CD14-positive monocyte (primary cell): ENCODE measurements at regions not wholly inside any gene's neighbourhood (a gene's known extent, or its start where the extent isn't known, plus 50 kb on each side); places are given as distances from the start of the nearest gene placed in this dataset.

Source experiments
- DNase-seq, 3 donors: peaks; one replicate each; pipeline ENCODE4 v3.0.0-alpha.2; 2011 to 2022
- H2AFZ ChIP-seq: 2 replicates; pipeline ENCODE4 v1.6.0; 2012; ENCODE audit warnings: mild to moderate bottlenecking, low read depth, low read length, inconsistent platforms; ENCODE audit not compliant: insufficient read depth, poor library complexity, severe bottlenecking
- H3K27ac ChIP-seq, 2 donors: 1 replicate in 1 of 2; 2 replicates in 1 of 2; pipeline ENCODE4 v1.5.1; 2012 to 2013; ENCODE audit warnings: low read length in 2 of 2, control low read depth in 1 of 2, inconsistent platforms in 1 of 2, low read depth in 1 of 2, mild to moderate bottlenecking in 1 of 2
- H3K27me3 ChIP-seq, 2 donors: one replicate each; pipeline versions ENCODE4 v1.6.0 to v1.6.1; 2011 to 2013; ENCODE audit warnings: low read length in 2 of 2; ENCODE audit not compliant: control insufficient read depth in 2 of 2, insufficient read depth in 2 of 2
- H3K36me3 ChIP-seq, 2 donors: replicated peaks in 1 of 2; 1 replicate in 1 of 2; 2 replicates in 1 of 2; pipeline versions ENCODE4 v1.5.1 to v1.6.1; 2012 to 2013; ENCODE audit warnings: low read length in 2 of 2, control low read depth in 1 of 2, inconsistent platforms in 1 of 2, mild to moderate bottlenecking in 1 of 2; ENCODE audit not compliant: insufficient read depth in 2 of 2, control insufficient read depth in 1 of 2
- H3K4me1 ChIP-seq, 2 donors: 1 replicate in 1 of 2; 2 replicates in 1 of 2; pipeline versions ENCODE4 v1.5.1 to v1.6.1; 2012 to 2013; ENCODE audit warnings: low read length in 2 of 2, control low read depth in 1 of 2, inconsistent platforms in 1 of 2, mild to moderate bottlenecking in 1 of 2, moderate library complexity in 1 of 2; ENCODE audit not compliant: insufficient read depth in 2 of 2, control insufficient read depth in 1 of 2
- H3K4me2 ChIP-seq: replicated peaks from 2 replicates; pipeline ENCODE3; 2012; ENCODE audit warnings: low read length, moderate library complexity, mild to moderate bottlenecking; ENCODE audit not compliant: poor library complexity, severe bottlenecking; ENCODE audit errors: extremely low read depth
- H3K4me3 ChIP-seq, 3 experiments: fragments of 200-600 bp in 1 of 3; sonication (generic) in 1 of 3; replicated peaks in 1 of 3; 1 replicate in 2 of 3; 2 replicates in 1 of 3; pipeline ENCODE4 v1.5.1; 2011 to 2013; ENCODE audit warnings: low read length in 3 of 3, mild to moderate bottlenecking in 3 of 3, control low read depth in 2 of 3, low read depth in 2 of 3, inconsistent platforms in 1 of 3, moderate library complexity in 1 of 3
- H3K79me2 ChIP-seq: 2 replicates; pipeline ENCODE4 v1.6.0; 2012; ENCODE audit warnings: mild to moderate bottlenecking, control low read depth, inconsistent platforms, low read length, moderate library complexity; ENCODE audit not compliant: insufficient read depth
- H3K9ac ChIP-seq: 2 replicates; pipeline ENCODE4 v1.6.0; 2017; ENCODE audit warnings: low read length, mild to moderate bottlenecking; ENCODE audit not compliant: insufficient read depth, poor library complexity, severe bottlenecking
- H3K9me3 ChIP-seq, 2 donors: replicated peaks in 1 of 2; 1 replicate in 1 of 2; 2 replicates in 1 of 2; pipeline versions ENCODE4 v1.5.1 to v1.6.1; 2012 to 2013; ENCODE audit warnings: low read length in 2 of 2, control low read depth in 1 of 2; ENCODE audit not compliant: control insufficient read depth in 1 of 2, insufficient read depth in 1 of 2
- H4K20me1 ChIP-seq: 2 replicates; pipeline ENCODE4 v1.6.0; 2012; ENCODE audit warnings: mild to moderate bottlenecking, low read length, control low read depth, moderate library complexity; ENCODE audit not compliant: insufficient read depth
- H3K27ac Mint-ChIP-seq, 7 donors: one replicate each; pipeline ENCODE4 v1.8.0; 2020; ENCODE audit warnings: mild to moderate bottlenecking in 7 of 7, mixed read lengths in 7 of 7, moderate library complexity in 6 of 7, inconsistent platforms in 2 of 7
- H3K27me3 Mint-ChIP-seq, 3 donors: one replicate each; pipeline ENCODE4 v1.8.0; 2021 to 2022; ENCODE audit warnings: low read depth in 3 of 3, mild to moderate bottlenecking in 3 of 3, mixed read lengths in 3 of 3, moderate library complexity in 3 of 3, inconsistent platforms in 1 of 3
- H3K36me3 Mint-ChIP-seq, 2 donors: one replicate each; pipeline ENCODE4 v1.8.0; 2020; ENCODE audit warnings: mixed read lengths in 2 of 2, inconsistent platforms in 1 of 2, mild to moderate bottlenecking in 1 of 2
- H3K4me1 Mint-ChIP-seq: one replicate; pipeline ENCODE4 v1.8.0; 2020; ENCODE audit warnings: mild to moderate bottlenecking, mixed read lengths
- H3K4me3 Mint-ChIP-seq, 2 donors: one replicate each; pipeline ENCODE4 v1.8.0; 2020; ENCODE audit warnings: mild to moderate bottlenecking in 2 of 2, mixed read lengths in 2 of 2, moderate library complexity in 1 of 2
- H3K9me3 Mint-ChIP-seq, 7 donors: one replicate each; pipeline ENCODE4 v1.8.0; 2020 to 2022; ENCODE audit warnings: mixed read lengths in 7 of 7, mild to moderate bottlenecking in 6 of 7, moderate library complexity in 6 of 7, inconsistent platforms in 2 of 7
- WGBS: methylation state at CpG from one replicate; pipeline ENCODE4 v1.1.5; 2013; ENCODE audit warnings: missing lambda C conversion rate; ENCODE audit not compliant: insufficient coverage; 5-methylcytosine and 5-hydroxymethylcytosine counted together
- intact Hi-C, 2 donors: fragments of 100-400 bp; cut with micrococcal nuclease; formaldehyde crosslinking; loops; one replicate each; pipeline versions ENCODE4 v1.15.0 to v1.15.1; 2023
- TF ChIP-seq, protein P1 (sequence below): fragments of 200-600 bp; IDR thresholded peaks from one replicate; pipeline ENCODE4 v1.8.0; 2022; ENCODE audit warnings: antibody characterized with exemption, mild to moderate bottlenecking

DNA sequence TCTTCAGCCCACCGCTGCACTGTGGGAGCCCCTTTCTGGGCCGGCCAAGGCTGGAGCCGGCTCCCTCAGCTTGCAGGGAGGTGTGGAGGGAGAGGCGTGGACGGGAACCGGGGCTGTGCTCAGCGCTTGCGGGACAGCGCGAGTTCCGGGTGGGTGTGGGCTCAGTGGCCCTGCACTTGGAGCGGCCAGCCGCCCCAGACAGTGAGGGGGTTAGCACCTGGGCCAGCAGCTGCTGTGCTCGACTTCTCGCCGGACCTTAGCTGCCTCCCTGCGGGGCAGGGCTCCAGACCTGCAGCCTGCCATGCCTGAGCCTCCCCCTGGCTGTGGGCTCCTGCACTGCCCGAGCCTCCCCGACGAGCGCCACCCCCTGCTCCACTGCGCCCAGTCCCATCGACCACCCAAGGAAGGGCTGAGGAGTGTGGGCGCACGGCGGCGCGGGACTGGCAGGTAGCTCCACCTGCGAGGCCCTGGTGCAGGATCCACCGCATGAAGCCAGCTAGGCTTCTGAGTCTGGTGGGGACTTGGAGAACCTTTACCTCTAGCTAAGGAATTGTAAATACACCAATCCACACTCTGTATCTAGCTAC is 92.9 kb upstream of the MAST4 start:
- H3K79me2 ChIP-seq, result no peaks in the 10 kb centered on the region
- no peaks in the 10 kb centered on the region for H3K27me3 ChIP-seq
- Mint-ChIP-seq H3K4me3 (no peak overlapping the region), H3K27ac (no peak overlapping the region), H3K4me1 (no peaks in the 10 kb centered on the region), H3K27me3 (peaks cover 0 to 2% (median 0%) of the 10 kb centered on the region in 3 donors), H3K36me3 (no peaks in the 10 kb centered on the region), H3K9me3 (peaks cover 0 to 8% (median 3%) of the 10 kb centered on the region in 7 donors)
- WGBS, result 97% methylated on average over 21 of the region's 30 CpGs
- no peaks in the 10 kb centered on the region for H4K20me1 ChIP-seq
- peaks cover 0 to 14% of the 10 kb centered on the region in 2 donors for H3K9me3 ChIP-seq
- no peak for DNase-seq
- H3K9ac ChIP-seq, result no peak overlapping the region
- no peak overlapping the region for H3K27ac ChIP-seq
- no peak overlapping the region for H3K4me3 ChIP-seq
- H3K36me3 ChIP-seq, result no peaks in the 10 kb centered on the region
- no peak overlapping the region for H3K4me2 ChIP-seq
- intact Hi-C loops, result no loop called here
- H2AFZ ChIP-seq, result no peak overlapping the region
- TF ChIP-seq, protein P1, sequence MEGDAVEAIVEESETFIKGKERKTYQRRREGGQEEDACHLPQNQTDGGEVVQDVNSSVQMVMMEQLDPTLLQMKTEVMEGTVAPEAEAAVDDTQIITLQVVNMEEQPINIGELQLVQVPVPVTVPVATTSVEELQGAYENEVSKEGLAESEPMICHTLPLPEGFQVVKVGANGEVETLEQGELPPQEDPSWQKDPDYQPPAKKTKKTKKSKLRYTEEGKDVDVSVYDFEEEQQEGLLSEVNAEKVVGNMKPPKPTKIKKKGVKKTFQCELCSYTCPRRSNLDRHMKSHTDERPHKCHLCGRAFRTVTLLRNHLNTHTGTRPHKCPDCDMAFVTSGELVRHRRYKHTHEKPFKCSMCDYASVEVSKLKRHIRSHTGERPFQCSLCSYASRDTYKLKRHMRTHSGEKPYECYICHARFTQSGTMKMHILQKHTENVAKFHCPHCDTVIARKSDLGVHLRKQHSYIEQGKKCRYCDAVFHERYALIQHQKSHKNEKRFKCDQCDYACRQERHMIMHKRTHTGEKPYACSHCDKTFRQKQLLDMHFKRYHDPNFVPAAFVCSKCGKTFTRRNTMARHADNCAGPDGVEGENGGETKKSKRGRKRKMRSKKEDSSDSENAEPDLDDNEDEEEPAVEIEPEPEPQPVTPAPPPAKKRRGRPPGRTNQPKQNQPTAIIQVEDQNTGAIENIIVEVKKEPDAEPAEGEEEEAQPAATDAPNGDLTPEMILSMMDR, result no peak
- H3K4me1 ChIP-seq, result no peaks in the 10 kb centered on the region

DNA sequence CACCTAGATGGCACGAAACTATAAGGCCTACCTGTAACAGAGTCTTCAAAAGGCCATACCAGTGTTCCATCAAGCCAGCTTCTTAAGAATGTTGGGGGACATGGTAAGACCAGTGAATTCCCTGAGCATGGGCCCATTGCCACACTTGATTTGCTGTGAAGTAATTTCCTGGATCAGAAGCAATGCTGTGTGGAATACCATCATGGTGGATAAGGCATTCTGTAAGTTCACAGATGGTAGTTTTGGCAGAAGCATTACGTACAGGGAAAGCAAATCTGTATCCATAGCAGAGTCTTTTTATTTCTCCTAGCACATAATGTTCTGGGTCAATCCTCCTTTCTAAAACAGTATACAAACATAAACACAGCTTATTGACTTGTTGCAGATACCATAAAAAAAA is 89.1 kb upstream of the MAST4 start:
- H2AFZ ChIP-seq, result no peak overlapping the region
- intact Hi-C loops, result no loop called here
- TF ChIP-seq, protein P1, result no peak
- H3K27ac ChIP-seq, result no peak overlapping the region
- Mint-ChIP-seq H3K27ac (no peak overlapping the region), H3K27me3 (peaks cover 0 to 5% (median 2%) of the 10 kb centered on the region in 3 donors), H3K4me1 (no peaks in the 10 kb centered on the region), H3K36me3 (no peaks in the 10 kb centered on the region), H3K9me3 (peaks cover 2 to 16% (median 4%) of the 10 kb centered on the region in 7 donors), H3K4me3 (no peak overlapping the region)
- no peak overlapping the region for H3K4me2 ChIP-seq
- H4K20me1 ChIP-seq, result no peaks in the 10 kb centered on the region
- no peak for DNase-seq
- no peaks in the 10 kb centered on the region for H3K27me3 ChIP-seq
- H3K9me3 ChIP-seq, result peaks cover 0 to 14% of the 10 kb centered on the region in 2 donors
- H3K9ac ChIP-seq, result no peak overlapping the region
- no peaks in the 10 kb centered on the region for H3K4me1 ChIP-seq
- H3K36me3 ChIP-seq, result no peaks in the 10 kb centered on the region
- H3K4me3 ChIP-seq, result no peak overlapping the region
- H3K79me2 ChIP-seq, result no peaks in the 10 kb centered on the region
- 100% methylated on average over 1 of the region's 2 CpGs for WGBS
